Right cardiac atrium (tissue), 5 donors: ENCODE measurements at regions not wholly inside any gene's neighbourhood (a gene's known extent, or its start where the extent isn't known, plus 50 kb on each side); places are given as distances from the start of the nearest gene placed in this dataset.
"Not testable (repeated sequence)": the region's sequence is repeated elsewhere in the genome, so short reads cannot be mapped to it uniquely, and the experiment has no call there.

Source experiments
- ATAC-seq, 2 donors: fragments of 200-7000 bp; cut with Tn5 transposase; one replicate each; pipeline versions ENCODE4 v1.8.0 to v1.9.1; 2020; ENCODE audit warnings: moderate library complexity in 2 of 2, mild to moderate bottlenecking in 1 of 2
- DNase-seq, 3 donors: peaks; one replicate each; pipeline ENCODE4 v3.0.0-alpha.2; 2020
- H3K27ac ChIP-seq: one replicate; pipeline ENCODE4 v1.5.1; 2013; ENCODE audit warnings: mild to moderate bottlenecking, low read length, control low read depth, moderate library complexity
- H3K27me3 ChIP-seq: one replicate; pipeline ENCODE4 v1.6.1; 2013; ENCODE audit not compliant: control insufficient read depth, insufficient read depth
- H3K4me1 ChIP-seq: one replicate; pipeline ENCODE4 v1.6.1; 2013; ENCODE audit warnings: low read length; ENCODE audit not compliant: control insufficient read depth, insufficient read depth
- H3K4me3 ChIP-seq: one replicate; pipeline ENCODE4 v1.5.1; 2013; ENCODE audit warnings: low read length, control low read depth
- H3K9me3 ChIP-seq: one replicate; pipeline ENCODE4 v1.6.1; 2013; ENCODE audit warnings: low read length; ENCODE audit not compliant: control insufficient read depth
- WGBS: extraction: QIAGEN DNeasy Blood & Tissue Kit; methylation state at CpG from one replicate; pipeline ENCODE4 v1.1.7; 2013; 5-methylcytosine and 5-hydroxymethylcytosine counted together
- intact Hi-C, 4 donors: fragments of 100-400 bp; cut with DNase I; formaldehyde crosslinking; loops; one replicate each; pipeline versions ENCODE4 v1.11.0 to v1.14.0; 2022 to 2023
- donor health status: healthy with polysubstance abuse.
- donor health status: DM: no; HTN: yes; CAD: no.
- donor health status: DM: no; HTN: no; CAD: no.
- donor health status: DM: no; HTN: yes; CAD: no; lungs with severe emphysema.
- donor health status: DM: yes; HTN: yes; CAD: no.

DNA sequence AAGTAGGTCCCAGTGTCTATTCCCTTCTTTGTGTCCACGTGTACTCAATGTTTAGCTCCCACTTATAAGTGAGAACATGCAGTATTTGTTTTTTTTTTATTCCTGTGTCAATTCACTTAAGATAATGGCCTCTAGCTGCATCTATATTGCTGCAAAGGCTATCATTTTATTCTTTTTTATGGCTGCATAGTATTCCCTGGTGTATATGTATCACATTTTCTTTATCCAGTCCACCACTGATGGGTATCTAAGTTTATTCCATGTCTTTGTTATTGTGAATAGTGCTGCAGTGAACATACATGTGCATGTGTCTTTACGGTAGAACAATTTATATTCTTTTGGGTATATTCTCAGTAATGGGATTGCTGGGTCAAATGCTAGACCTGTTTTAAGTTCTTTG lies 329.4 kb downstream of the MEX3B start:
- H3K4me1 ChIP-seq, intact Hi-C loops, ATAC-seq, H3K9me3 ChIP-seq, H3K4me3 ChIP-seq, H3K27ac ChIP-seq, H3K27me3 ChIP-seq, DNase-seq: not testable (repeated sequence)
- WGBS, result 94% methylated on average over 2 of the region's 2 CpGs

- intact Hi-C loops, result no loop called here
- H3K27me3 ChIP-seq, result no peaks in the 10 kb centered on the region
- DNase-seq, result no peak
- no peaks in the 10 kb centered on the region for H3K9me3 ChIP-seq
- 97% methylated on average over 8 of the region's 8 CpGs for WGBS
- no peak overlapping the region for H3K27ac ChIP-seq
- no peaks in the 10 kb centered on the region for H3K4me1 ChIP-seq
- H3K4me3 ChIP-seq, result no peak overlapping the region
- no peak for ATAC-seq
These were observed 335.5 kb downstream of the MEX3B start for GRCh38 chr15:81710328-81710727.

DNA sequence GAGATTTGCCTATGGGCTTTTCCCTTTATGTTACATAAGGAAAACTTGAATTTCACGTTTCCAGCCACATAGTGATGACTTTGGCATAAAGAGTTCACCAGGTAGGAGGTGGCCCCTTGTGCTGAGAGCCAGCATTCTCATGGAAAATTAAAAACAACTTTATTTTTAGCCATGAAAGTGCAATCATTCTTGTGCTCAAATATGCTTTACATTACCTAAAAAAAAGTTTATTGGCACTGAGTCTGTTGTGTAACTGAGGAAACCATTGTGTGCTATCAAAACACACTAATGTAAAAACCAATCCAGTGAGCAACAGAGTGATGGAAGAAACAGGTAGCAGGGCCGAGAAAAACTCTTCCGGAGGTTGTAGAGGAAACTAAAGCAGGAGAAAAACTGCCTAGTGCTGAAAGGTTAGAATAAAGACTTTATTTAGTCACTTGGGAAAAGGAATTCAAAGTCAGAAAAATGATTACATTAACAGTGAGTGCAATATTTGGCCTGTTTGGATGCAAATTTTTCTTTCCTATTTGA lies 332.9 kb upstream of the TMC3 start:
- intact Hi-C loops, ATAC-seq, H3K27ac ChIP-seq, H3K4me1 ChIP-seq, H3K9me3 ChIP-seq, H3K4me3 ChIP-seq, DNase-seq, H3K27me3 ChIP-seq: not testable (repeated sequence)
- WGBS, result 55% methylated on average over 3 of the region's 3 CpGs

- DNase-seq, H3K4me1 ChIP-seq, H3K27me3 ChIP-seq, H3K9me3 ChIP-seq, ATAC-seq, H3K27ac ChIP-seq, intact Hi-C loops, H3K4me3 ChIP-seq: not testable (repeated sequence)
- WGBS, result 81% methylated on average over 2 of the region's 2 CpGs
These were observed 331.7 kb upstream of the TMC3 start for GRCh38 chr15:81705727-81706126.

DNA sequence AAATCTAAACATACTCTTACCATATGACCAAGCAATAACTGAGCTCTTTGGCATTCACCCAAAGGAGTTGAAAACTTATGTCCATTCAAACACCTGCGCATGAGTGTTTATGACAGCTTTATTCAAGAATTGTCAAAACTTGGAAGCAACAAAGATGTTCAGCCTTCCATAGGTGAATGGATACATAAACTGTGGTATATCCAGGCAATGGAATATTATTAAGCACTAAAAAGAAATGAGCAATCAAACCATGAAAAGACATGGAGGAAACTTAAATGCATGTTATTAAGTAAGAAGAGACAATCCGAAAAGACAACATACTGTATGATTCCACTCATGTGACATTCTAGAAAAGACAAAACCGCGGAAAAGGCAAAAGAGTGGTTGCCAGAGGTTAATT lies 312.0 kb upstream of the TMC3 start:
- intact Hi-C loops, result no loop called here

GRCh38 chr15:81685237-81685636 lies 311.2 kb upstream of the TMC3 start:
- ATAC-seq (no peak), DNase-seq (no peak)
- H3K27ac ChIP-seq, result no peak overlapping the region
- intact Hi-C loops, result no loop called here
- peaks cover 1% of the 10 kb centered on the region for H3K9me3 ChIP-seq
- H3K4me1 ChIP-seq, result no peaks in the 10 kb centered on the region
- H3K4me3 ChIP-seq, result no peak overlapping the region
- no peaks in the 10 kb centered on the region for H3K27me3 ChIP-seq

More for the DNA sequence above, 312.0 kb upstream of the TMC3 start:
- H3K9me3 ChIP-seq, result peaks cover 1% of the 10 kb centered on the region
- H3K27me3 ChIP-seq, result no peaks in the 10 kb centered on the region
- no peaks in the 10 kb centered on the region for H3K4me1 ChIP-seq
- no peak overlapping the region for H3K4me3 ChIP-seq
- no peak for DNase-seq
- ATAC-seq, result no peak
- 85% methylated on average over 4 of the region's 4 CpGs for WGBS
- no peak overlapping the region for H3K27ac ChIP-seq

DNA sequence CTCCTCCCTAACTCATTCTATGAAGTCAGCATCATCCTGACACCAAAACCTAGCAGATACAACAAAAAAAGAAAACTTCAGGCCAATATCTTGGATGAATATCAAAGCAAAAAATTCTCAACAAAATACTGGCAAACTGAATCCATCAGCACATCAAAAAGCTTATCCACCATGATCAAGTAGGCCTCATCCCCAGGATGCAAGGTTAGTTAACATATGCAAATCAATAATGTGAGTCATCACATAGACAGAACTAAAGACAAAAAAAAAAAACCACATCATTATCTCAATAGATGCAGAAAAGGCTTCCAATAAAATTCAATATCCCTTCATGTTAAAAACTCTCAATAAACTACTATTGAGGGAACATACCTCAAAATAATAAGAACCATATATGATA lies 306.8 kb upstream of the TMC3 start:
- ATAC-seq, result no peak
- DNase-seq, result no peak
- no peak overlapping the region for H3K4me3 ChIP-seq
- no peaks in the 10 kb centered on the region for H3K9me3 ChIP-seq
- H3K27me3 ChIP-seq, result no peaks in the 10 kb centered on the region
- intact Hi-C loops, result no loop called here
- no peaks in the 10 kb centered on the region for H3K4me1 ChIP-seq
- H3K27ac ChIP-seq, result no peak overlapping the region

DNA sequence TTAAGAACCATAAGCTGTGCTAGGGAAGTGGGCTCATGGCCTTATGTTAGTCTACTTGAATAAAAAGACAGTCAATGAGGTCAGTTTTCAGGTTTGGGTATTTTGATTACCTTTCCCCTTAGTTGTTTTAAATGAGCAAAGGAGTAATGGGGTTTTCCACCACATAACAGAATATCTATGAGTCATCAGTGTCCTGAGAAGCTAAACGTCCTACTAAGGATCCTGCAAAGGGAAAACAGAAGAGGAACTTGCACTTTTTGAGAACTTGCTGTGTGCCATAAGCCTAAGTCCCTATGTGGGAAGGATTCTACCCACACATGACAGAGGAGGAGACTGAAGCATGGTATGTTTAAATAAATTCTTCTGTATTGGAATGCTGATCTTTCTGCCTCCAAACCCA lies 292.8 kb upstream of the TMC3 start:
- WGBS, result 30% methylated on average over 1 of the region's 1 CpG
- Histone ChIP-seq H3K4me3 (no peak overlapping the region), H3K4me1 (no peaks in the 10 kb centered on the region), H3K27me3 (no peaks in the 10 kb centered on the region), H3K27ac (no peak overlapping the region), H3K9me3 (no peaks in the 10 kb centered on the region)
- intact Hi-C loops, result no loop called here
- DNase-seq (no peak), ATAC-seq (no peak)

GRCh38 chr15:81660976-81661375 lies 287.0 kb upstream of the TMC3 start:
- no peaks in the 10 kb centered on the region for H3K9me3 ChIP-seq
- no peak for ATAC-seq
- no peak for DNase-seq
- H3K27me3 ChIP-seq, result no peaks in the 10 kb centered on the region
- H3K4me3 ChIP-seq, result no peak overlapping the region
- no peak overlapping the region for H3K27ac ChIP-seq
- no peaks in the 10 kb centered on the region for H3K4me1 ChIP-seq
- WGBS, result 68% methylated on average over 5 of the region's 5 CpGs
- intact Hi-C loops, result no loop called here

GRCh38 chr15:81653259-81653658 lies 279.2 kb upstream of the TMC3 start:
- intact Hi-C loops, result no loop called here
- no peak for DNase-seq
- no peak for ATAC-seq
- Histone ChIP-seq H3K4me1 (no peaks in the 10 kb centered on the region), H3K9me3 (no peaks in the 10 kb centered on the region), H3K4me3 (no peak overlapping the region), H3K27me3 (no peaks in the 10 kb centered on the region), H3K27ac (no peak overlapping the region)
- WGBS, result 69% methylated on average over 2 of the region's 2 CpGs

DNA sequence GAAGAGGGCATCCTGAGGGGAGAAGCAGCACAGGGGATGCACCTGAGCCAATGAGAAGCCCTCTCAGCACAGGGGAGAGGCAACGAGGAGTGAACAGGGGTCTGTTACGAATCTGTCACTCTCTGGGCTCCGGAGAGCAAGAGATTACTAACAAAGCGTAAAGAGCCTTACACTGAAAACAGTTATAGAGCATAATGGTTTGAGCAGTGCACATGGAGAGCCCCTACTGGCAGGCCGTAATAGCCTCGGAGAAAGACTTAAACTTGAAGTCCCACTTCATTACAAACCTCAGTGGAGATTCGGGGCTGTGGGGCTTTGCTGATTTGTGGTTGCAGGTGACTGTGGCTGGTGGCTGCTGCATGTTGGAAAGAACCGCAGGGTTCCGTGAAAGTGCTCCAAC lies 271.5 kb upstream of the TMC3 start:
- no peaks in the 10 kb centered on the region for H3K27me3 ChIP-seq
- 83% methylated on average over 9 of the region's 9 CpGs for WGBS
- intact Hi-C loops, result no loop called here
- DNase-seq (no peak), ATAC-seq (no peak)
- no peak overlapping the region for H3K4me3 ChIP-seq
- H3K9me3 ChIP-seq, result no peaks in the 10 kb centered on the region
- no peaks in the 10 kb centered on the region for H3K4me1 ChIP-seq
- no peak overlapping the region for H3K27ac ChIP-seq

GRCh38 chr15:81643771-81644170 lies 269.8 kb upstream of the TMC3 start:
- ATAC-seq (no peak), DNase-seq (no peak)
- no peaks in the 10 kb centered on the region for H3K4me1 ChIP-seq
- H3K4me3 ChIP-seq, result no peak overlapping the region
- no peaks in the 10 kb centered on the region for H3K27me3 ChIP-seq
- 83% methylated on average over 4 of the region's 4 CpGs for WGBS
- peaks cover 3% of the 10 kb centered on the region for H3K9me3 ChIP-seq
- intact Hi-C loops, result no loop called here
- H3K27ac ChIP-seq, result no peak overlapping the region
